ENCODE measurements at regions not wholly inside any gene's neighbourhood (a gene's known extent, or its start where the extent isn't known, plus 50 kb on each side); places are given as distances from the start of the nearest gene placed in this dataset.
A peak's percentile ranks its signal among the peaks of the same experiment; 100 is the strongest.
"Not testable (repeated sequence)": the region's sequence is repeated elsewhere in the genome, so short reads cannot be mapped to it uniquely, and the experiment has no call there.

GRCh38 chr14:105926373-105927095 lies 400.2 kb downstream of the TMEM121 start:
- DNase-seq = no peak

- no peak for DNase-seq
These were observed 401.0 kb downstream of the TMEM121 start for GRCh38 chr14:105927096-105928060.

GRCh38 chr14:105928171-105929111 lies 402.1 kb downstream of the TMEM121 start:
- not testable (repeated sequence) for DNase-seq

- DNase-seq = no peak
These were observed 403.1 kb downstream of the TMEM121 start for GRCh38 chr14:105929327-105930081.

DNA sequence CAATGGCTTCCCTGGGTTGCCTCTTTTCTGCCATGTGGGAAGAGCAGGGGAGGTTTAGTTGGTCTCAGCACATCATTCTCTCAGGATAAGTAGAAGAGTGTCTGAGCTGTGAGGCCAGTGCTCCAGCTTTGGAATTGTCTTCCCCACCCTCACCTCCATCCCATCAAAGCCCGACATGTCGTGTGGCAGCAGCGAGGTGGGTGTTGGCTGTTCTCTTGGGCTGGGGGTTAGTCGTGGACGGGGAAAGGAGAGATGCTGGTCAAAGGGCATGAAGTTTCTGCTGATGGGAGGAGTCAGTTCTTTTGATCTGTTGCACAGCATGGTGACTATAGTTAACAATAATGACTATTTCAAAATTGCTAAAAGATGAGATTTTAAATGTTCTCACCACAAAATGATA lies 404.2 kb downstream of the TMEM121 start:
- no peak for DNase-seq

DNA sequence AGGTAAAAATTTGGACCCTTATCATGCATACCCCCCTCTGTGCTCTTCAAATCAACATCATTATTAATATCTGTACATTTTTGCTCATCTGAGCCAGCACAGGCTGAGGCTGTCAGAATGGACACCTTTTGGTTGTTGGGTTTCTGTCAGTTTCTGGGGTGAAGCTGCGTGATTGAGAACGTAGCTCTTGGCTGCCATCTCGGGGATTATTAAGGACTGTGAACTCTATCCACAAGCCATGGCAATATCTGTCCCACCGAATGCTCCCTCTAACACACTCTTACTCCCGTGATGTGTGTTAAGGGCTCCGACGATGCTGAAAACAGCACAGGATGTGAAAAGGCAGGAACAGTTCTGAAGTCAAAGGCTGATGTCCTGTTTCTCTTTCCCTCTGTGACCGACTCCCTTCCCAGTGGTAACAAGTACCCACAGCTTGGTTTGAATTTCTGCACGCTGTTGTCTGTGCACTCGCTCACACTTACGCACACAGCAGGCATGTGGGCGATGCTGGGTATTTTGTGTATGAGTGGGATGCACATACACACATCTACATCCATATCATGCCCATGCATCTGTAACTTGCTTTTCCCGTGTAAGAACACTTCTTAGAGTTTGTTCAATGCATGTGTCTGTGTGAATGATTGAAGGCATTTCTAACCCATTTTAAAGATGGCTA lies 405.6 kb downstream of the TMEM121 start:
- DNase-seq = no peak

DNA sequence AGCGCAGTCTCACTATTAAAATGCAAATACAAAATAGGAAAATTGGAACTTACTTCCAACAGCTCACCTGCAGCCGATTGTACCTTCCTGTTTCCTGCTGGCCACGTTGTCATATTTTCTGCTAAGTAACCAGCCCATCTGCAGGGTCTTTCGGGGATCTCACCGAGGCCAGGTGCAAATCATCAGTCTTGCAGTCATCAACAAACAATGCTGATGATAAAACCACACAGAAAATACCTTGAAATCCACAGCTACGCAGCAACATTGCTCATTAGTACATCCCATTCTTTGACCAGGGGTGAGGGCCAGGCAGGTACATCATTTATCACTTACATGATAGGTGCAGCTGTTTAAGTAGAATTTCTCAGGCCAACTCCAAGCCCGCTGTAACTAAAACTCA lies 406.9 kb downstream of the TMEM121 start:
- DNase-seq = no peak

GRCh38 chr14:105935384-105935783 lies 409.0 kb downstream of the TMEM121 start:
- no peak for DNase-seq

- DNase-seq = no peak
These were observed 411.1 kb downstream of the TMEM121 start for GRCh38 chr14:105937253-105938054.

DNA sequence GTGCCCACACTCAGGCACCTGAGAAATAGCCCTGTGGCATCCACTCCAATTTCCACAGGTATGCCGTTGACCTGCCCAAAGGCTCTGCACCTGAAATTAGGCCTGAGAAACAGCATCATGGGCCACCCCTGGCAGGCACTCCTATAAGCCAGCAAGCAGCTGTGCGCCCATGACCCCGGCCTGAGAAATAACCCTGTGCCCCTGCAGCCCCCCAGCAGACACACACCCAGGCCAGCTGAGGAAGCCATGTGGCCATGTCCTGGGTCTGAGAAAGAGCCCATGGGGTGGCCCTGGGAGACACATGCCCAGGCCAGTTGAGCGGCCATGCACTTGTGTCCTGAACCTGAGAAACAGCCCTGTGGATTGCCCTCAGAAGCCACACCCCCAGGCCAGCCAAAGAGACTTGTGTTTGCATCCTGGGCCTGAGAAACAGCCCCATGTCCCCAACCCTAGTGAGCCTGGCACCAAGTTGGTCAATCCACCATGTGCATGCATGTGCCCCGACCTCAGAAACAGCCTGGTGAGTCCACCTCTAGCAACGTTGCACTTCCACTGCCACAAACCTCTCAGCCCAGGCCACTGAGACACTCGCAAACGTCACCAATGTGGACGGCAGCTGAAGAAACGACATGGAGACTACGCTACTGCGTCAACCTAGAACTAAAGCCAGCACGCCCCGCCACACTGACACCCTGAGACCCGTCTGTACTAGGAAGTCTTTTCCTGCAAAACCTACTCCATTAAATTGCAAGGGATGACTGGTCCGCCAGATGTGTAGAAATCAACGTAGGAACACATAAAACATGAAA lies 411.9 kb downstream of the TMEM121 start:
- DNase-seq = no peak

- no peak for DNase-seq
These were observed 412.6 kb downstream of the TMEM121 start for GRCh38 chr14:105938959-105939358.

DNA sequence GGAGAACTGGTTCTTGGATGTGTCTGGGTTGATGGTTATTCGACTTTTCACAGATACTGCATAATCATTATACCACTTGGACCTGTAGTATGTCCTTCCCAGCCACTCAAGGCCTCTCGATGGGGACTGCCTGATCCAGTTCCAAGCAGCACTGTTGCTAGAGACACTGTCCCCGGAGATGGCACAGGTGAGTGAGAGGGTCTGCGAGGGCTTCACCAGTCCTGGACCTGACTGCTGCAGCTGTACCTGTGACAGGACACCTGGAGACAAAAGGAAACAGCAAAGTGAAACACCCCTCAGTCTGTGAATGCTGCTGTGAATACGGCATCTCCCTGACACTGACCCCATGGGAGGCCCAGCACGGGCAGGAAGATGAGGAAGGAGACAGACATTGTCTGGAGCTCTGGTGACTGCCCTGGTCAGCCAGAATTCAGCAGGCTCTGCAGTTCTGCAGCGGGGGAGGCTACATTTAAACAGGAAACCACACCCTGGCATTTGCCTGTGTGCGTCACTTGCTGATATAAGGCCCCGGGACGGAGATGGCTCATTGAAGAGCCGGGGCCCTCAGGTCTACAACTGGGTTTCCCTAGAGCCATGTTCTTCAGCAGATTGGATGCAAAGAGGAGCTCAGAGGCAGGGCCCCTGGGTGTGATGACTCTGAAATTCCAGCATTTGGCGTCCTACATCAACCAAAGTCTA lies 413.6 kb downstream of the TMEM121 start:
- DNase-seq = peak; percentile 28

DNA sequence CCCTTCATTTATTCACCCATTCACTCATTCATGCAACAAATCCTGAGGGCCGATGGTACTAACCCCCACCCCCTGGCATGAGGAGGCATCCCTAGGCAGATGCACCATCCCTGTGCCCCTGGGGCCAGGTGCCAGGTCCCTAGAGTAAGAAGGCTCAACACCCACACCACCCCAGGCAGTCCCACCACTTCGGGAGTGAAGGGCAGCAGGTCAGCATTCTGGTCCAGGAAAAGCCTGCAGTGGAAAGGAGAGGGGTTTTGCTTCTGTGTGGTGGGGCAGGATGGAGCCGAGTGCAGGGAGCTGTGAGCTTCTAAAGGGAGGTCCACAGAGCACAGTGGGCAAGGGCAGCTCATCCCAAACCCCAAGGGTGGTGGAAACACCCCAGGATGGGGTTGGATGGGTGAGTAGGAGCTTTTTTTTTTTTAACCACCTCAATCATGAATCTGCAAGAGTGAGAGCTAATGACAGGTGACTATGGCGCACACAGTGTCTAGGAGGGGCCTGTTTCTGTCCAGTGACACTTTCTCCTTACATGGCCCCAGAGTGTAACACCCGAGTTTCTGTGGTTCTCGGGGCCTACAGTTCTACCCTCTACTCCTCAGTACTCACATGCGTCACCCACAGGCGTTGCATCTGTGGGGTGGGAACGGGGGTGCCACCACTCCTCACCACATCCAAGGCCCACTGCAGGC lies 414.3 kb downstream of the TMEM121 start:
- no peak for DNase-seq

GRCh38 chr14:105941226-105942166 lies 415.1 kb downstream of the TMEM121 start:
- DNase-seq = no peak

GRCh38 chr14:105942725-105943124 lies 416.3 kb downstream of the TMEM121 start:
- not testable (repeated sequence) for DNase-seq

- DNase-seq = no peak
These were observed 417.7 kb downstream of the TMEM121 start for GRCh38 chr14:105943973-105944602.
